Right lobe of liver (tissue), 6 donors: ENCODE measurements at regions not wholly inside any gene's neighbourhood (a gene's known extent, or its start where the extent isn't known, plus 50 kb on each side); places are given as distances from the start of the nearest gene placed in this dataset.

Experiments
- ATAC-seq, 4 donors: fragments of 200-7000 bp; cut with Tn5 transposase; one replicate each; pipeline ENCODE4 v1.9.1; 2020; ENCODE audit warnings: mild to moderate bottlenecking in 4 of 4, moderate library complexity in 4 of 4
- DNase-seq, 3 donors: peaks; one replicate each; pipeline ENCODE4 v3.0.0-alpha.2; 2020
- H3K27ac ChIP-seq, 3 donors: fragments of 200-600 bp; one replicate each; pipeline ENCODE4 v1.8.0; 2022
- H3K27me3 ChIP-seq, 2 donors: fragments of 200-600 bp; one replicate each; pipeline ENCODE4 v1.8.0; 2022
- H3K36me3 ChIP-seq, 4 donors: fragments of 200-600 bp; sonication (generic) in 1 of 4; one replicate each; pipeline versions ENCODE4 v1.5.1 to v1.8.0; 2017 to 2022; ENCODE audit warnings: control low read depth in 1 of 4
- H3K4me1 ChIP-seq, 4 donors: fragments of 200-600 bp; sonication (generic) in 1 of 4; one replicate each; pipeline versions ENCODE4 v1.5.1 to v1.8.0; 2017 to 2022; ENCODE audit warnings: control low read depth in 1 of 4
- H3K4me3 ChIP-seq, 3 donors: fragments of 200-600 bp; one replicate each; pipeline ENCODE4 v1.8.0; 2022
- H3K9me3 ChIP-seq, 4 donors: fragments of 200-600 bp; sonication (generic) in 1 of 4; one replicate each; pipeline versions ENCODE4 v1.5.1 to v1.8.0; 2017 to 2022; ENCODE audit warnings: control low read depth in 1 of 4
- POLR2A ChIP-seq: fragments of 450-650 bp; IDR thresholded peaks from one replicate; pipeline ENCODE4 v1.6.1; 2017; ENCODE audit warnings: antibody characterized with exemption, mild to moderate bottlenecking
- WGBS: methylation state at CpG from one replicate; pipeline ENCODE4 v1.1.6; 2018; ENCODE audit warnings: low coverage, low lambda C conversion rate; ENCODE audit not compliant: insufficient coverage; ENCODE audit errors: missing lambda C conversion rate; 5-methylcytosine and 5-hydroxymethylcytosine counted together
- intact Hi-C, 2 donors: fragments of 100-400 bp; cut with DNase I; formaldehyde crosslinking; loops; one replicate each; pipeline versions ENCODE4 v1.11.2 to v1.14.1; 2022
- TF ChIP-seq, protein P1 (sequence below), 4 donors: fragments of 200-600 bp in 3 of 4; fragments of 450-650 bp in 1 of 4; IDR thresholded peaks; one replicate each; pipeline versions ENCODE4 v1.5.1 to v1.8.0; 2016 to 2022; ENCODE audit warnings: antibody characterized with exemption in 4 of 4, mild to moderate bottlenecking in 2 of 4
- donor health status: DM: no; HTN: yes; CAD: no.
- donor health status: DM: no; HTN: no; CAD: no.
- donor health status: DM: no; HTN: no; CAD: no.
- donor health status: DM: no; HTN: yes; CAD: no.
- donor health status: DM: no; HTN: yes; CAD: no.

DNA sequence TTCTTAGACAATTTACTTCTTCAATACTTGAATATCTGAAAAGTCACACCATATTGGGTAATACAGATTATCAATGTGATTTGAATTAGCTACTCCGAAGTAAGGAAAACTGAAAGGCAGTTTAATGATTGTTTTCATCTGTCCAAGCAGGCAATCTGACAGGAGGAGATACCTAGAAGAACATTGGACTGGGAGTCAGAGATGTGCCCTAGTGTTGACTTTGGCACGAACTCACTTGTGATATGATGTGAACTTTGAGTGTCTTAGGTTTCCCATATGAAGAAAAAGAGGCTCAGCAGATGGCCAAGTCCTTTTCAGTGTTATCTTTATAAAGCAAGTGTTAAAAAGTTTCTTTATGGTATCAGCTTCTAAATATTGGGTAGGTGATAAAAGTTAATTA is 287.1 kb downstream of the MTX2 start:
- no peaks in the 10 kb centered on the region for H3K9me3 ChIP-seq
- DNase-seq (no peak), ATAC-seq (peak in 1 of 4 donors; percentile 28)
- H3K27ac ChIP-seq: no peak overlapping the region
- intact Hi-C loops: loop anchor here in 1 of 2 donors (10.0 kb wide), 1 partner anchor 412 kb away; no protein-coding TSS in a partner anchor
- H3K36me3 ChIP-seq: no peaks in the 10 kb centered on the region
- no peaks in the 10 kb centered on the region for H3K27me3 ChIP-seq
- WGBS: 17% methylated on average over 2 of the region's 2 CpGs
- TF ChIP-seq POLR2A: no peak
- TF ChIP-seq, protein P1, sequence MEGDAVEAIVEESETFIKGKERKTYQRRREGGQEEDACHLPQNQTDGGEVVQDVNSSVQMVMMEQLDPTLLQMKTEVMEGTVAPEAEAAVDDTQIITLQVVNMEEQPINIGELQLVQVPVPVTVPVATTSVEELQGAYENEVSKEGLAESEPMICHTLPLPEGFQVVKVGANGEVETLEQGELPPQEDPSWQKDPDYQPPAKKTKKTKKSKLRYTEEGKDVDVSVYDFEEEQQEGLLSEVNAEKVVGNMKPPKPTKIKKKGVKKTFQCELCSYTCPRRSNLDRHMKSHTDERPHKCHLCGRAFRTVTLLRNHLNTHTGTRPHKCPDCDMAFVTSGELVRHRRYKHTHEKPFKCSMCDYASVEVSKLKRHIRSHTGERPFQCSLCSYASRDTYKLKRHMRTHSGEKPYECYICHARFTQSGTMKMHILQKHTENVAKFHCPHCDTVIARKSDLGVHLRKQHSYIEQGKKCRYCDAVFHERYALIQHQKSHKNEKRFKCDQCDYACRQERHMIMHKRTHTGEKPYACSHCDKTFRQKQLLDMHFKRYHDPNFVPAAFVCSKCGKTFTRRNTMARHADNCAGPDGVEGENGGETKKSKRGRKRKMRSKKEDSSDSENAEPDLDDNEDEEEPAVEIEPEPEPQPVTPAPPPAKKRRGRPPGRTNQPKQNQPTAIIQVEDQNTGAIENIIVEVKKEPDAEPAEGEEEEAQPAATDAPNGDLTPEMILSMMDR (IDR thresholded peaks at IDR 0.05): no peak
- H3K4me1 ChIP-seq: peaks cover 0 to 10% (median 0%) of the 10 kb centered on the region in 4 donors
- no peak overlapping the region for H3K4me3 ChIP-seq

DNA sequence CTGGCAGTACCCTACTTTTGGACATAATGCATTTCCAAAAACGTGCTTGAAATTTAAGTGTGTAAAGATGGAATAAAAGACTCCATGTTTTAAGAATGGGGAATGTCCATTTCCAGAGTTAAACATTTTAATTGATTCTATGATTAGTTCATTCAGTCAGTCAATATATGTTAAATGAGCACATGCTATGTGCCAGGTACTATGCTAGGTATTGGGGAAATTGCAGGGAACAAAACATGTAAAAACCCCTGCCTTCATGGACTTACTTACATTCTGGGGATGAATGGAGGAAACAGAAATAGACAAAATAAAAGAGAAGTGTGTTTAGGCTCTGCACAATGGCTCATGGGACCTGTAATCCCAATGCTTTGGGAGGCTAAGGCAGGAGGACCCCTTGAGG is 288.6 kb downstream of the MTX2 start:
- 42% methylated on average over 1 of the region's 1 CpG for WGBS
- H3K4me1 ChIP-seq: peaks cover 0 to 10% (median 0%) of the 10 kb centered on the region in 4 donors
- H3K4me3 ChIP-seq: no peak overlapping the region
- ATAC-seq (no peak), DNase-seq (no peak)
- H3K9me3 ChIP-seq: no peaks in the 10 kb centered on the region
- no peaks in the 10 kb centered on the region for H3K36me3 ChIP-seq
- intact Hi-C loops: loop anchor here in 1 of 2 donors (10.0 kb wide), 1 partner anchor 413 kb away; no protein-coding TSS in a partner anchor
- no peaks in the 10 kb centered on the region for H3K27me3 ChIP-seq
- TF ChIP-seq POLR2A: no peak
- TF ChIP-seq, protein P1 (IDR thresholded peaks at IDR 0.05): no peak
- H3K27ac ChIP-seq: no peak overlapping the region

DNA sequence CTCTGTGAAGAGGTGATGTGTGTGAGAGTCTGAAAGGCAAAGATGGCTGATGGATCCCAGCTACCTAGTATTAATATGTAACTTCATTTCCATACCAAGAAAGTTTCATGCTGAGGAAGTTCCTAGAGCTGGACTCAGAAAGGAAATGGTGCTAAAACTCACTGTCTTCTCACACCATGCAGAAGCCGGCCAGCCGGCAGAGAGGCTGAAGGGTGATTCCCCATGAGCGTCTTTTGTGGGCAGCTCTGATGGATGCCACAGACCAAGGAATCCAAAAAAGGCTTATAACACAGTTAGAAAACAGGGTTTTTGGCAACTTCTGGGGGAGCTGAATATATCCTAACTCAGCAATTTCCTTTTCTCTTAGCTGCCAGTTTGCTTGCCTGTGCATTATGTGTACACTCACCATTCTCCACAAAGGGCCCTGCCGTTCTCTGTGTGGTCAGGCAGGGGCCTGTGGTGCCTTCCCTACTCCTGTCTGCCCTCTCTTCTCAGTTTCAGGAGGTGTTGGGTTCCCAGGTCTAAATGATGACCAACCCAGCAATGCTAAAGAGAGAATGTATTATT is 289.4 kb downstream of the MTX2 start:
- no peaks in the 10 kb centered on the region for H3K27me3 ChIP-seq
- 63% methylated on average over 3 of the region's 4 CpGs for WGBS
- H3K36me3 ChIP-seq: no peaks in the 10 kb centered on the region
- peaks cover 0 to 5% (median 0%) of the 10 kb centered on the region in 4 donors for H3K4me1 ChIP-seq
- DNase-seq (no peak), ATAC-seq (no peak)
- no peaks in the 10 kb centered on the region for H3K9me3 ChIP-seq
- intact Hi-C loops: loop anchor here in 1 of 2 donors (10.0 kb wide), 1 partner anchor 414 kb away; no protein-coding TSS in a partner anchor
- no peak overlapping the region for H3K27ac ChIP-seq
- H3K4me3 ChIP-seq: no peak overlapping the region
- no peak for TF ChIP-seq POLR2A
- TF ChIP-seq, protein P1 (IDR thresholded peaks at IDR 0.05): no peak

DNA sequence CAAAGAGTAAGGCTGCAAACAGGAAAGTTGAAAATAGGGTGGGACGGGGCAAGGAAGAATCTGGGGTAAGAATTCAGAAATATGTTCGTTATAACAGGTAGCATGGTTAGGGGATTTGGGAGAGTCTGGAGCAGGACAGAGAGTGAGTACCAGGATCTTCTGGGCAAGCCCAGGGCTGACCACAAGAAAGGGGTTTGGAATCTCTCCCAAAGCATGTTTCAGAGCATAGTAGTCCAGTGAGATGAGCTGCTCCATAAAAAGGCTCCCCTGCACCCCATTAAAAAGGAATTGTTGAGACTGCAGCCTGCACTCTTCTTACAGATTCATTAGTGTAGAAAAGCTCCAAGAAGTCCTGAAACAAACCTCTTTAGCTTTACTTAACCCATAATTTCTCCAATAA is 291.1 kb downstream of the MTX2 start:
- DNase-seq (no peak), ATAC-seq (no peak)
- H3K4me1 ChIP-seq: peaks cover 0 to 5% (median 0%) of the 10 kb centered on the region in 4 donors
- no peaks in the 10 kb centered on the region for H3K9me3 ChIP-seq
- H3K27me3 ChIP-seq: no peaks in the 10 kb centered on the region
- no peaks in the 10 kb centered on the region for H3K36me3 ChIP-seq
- no peak overlapping the region for H3K27ac ChIP-seq
- no peak overlapping the region for H3K4me3 ChIP-seq
- 60% methylated on average over 1 of the region's 2 CpGs for WGBS
- intact Hi-C loops: no loop called here
- TF ChIP-seq, protein P1 (IDR thresholded peaks at IDR 0.05): no peak
- TF ChIP-seq POLR2A: no peak
